HEK293T (cell line): ENCODE measurements at regions not wholly inside any gene's neighbourhood (a gene's known extent, or its start where the extent isn't known, plus 50 kb on each side); places are given as distances from the start of the nearest gene placed in this dataset.

Experiments used
- BHLHE40 ChIP-seq: fragments of 450-650 bp; IDR thresholded peaks from 2 replicates; pipeline ENCODE4 v1.6.1; 2016; ENCODE audit warnings: mild to moderate bottlenecking, moderate library complexity, borderline replicate concordance
- ELF4 ChIP-seq: fragments of 450-650 bp; IDR thresholded peaks from 2 replicates; pipeline ENCODE4 v1.6.1; 2017; ENCODE audit warnings: antibody characterized with exemption
- FOXA1 ChIP-seq: fragments of 450-650 bp; IDR thresholded peaks from 2 replicates; pipeline ENCODE4 v1.6.1; 2016; ENCODE audit warnings: mild to moderate bottlenecking
- FOXK2 ChIP-seq: fragments of 450-650 bp; IDR thresholded peaks from 2 replicates; pipeline ENCODE4 v1.6.1; 2016; ENCODE audit warnings: mild to moderate bottlenecking
- LEF1 ChIP-seq: fragments of 450-650 bp; IDR thresholded peaks from 2 replicates; pipeline ENCODE4 v1.6.1; 2017; ENCODE audit warnings: mild to moderate bottlenecking, borderline replicate concordance
- SUZ12 ChIP-seq: fragments of 450-650 bp; IDR thresholded peaks from 2 replicates; pipeline ENCODE4 v1.6.1; 2016; ENCODE audit warnings: mild to moderate bottlenecking
- TARDBP ChIP-seq: fragments of 450-650 bp; IDR thresholded peaks from 2 replicates; pipeline ENCODE4 v1.6.1; 2016

GRCh38 chr3:135559802-135560201, 405.7 kb upstream of the PPP2R3A start:
- TF ChIP-seq SUZ12 (no peak), TARDBP (no peak), BHLHE40 (no peak), FOXK2 (no peak), FOXA1 (no peak), LEF1 (no peak), ELF4 (no peak)
